ENCODE measurements at regions not wholly inside any gene's neighbourhood (a gene's known extent, or its start where the extent isn't known, plus 50 kb on each side); places are given as distances from the start of the nearest gene placed in this dataset.

DNA sequence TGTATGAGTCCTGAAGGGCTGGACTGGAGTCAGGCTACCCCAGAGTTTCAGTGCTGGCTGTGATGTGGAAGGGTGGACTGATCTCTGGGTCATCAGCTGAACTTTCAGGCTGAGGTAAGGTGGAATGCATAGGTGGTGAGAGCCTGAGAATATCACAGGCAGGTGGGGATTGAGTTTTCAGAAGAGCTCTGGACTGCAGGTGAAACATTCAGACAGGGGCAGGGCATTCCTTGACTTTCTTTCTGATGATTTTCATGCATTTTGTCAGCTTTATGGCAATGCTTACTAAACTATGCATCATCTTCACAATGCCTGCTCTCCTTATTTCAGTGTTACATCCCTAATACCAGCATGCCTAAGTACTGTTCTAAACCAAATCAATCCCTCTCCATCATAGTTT is 755.0 kb downstream of the KCNA4 start:
- no peak overlapping the region for H3K4me2 ChIP-seq (ENCODE audit: insufficient read depth, low read length)
- no peaks in the 10 kb centered on the region for H3K79me2 ChIP-seq (ENCODE audit: insufficient read depth, low read length)
- no peak overlapping the region for H2AFZ ChIP-seq (ENCODE audit: low read depth, low read length)
- no peaks in the 10 kb centered on the region for H3K9me3 ChIP-seq (ENCODE audit: insufficient read depth, low read length, severe bottlenecking)
- no peaks in the 10 kb centered on the region for H3K27me3 ChIP-seq (ENCODE audit: insufficient read depth, low read length, poor library complexity)
- no peaks in the 10 kb centered on the region for H3K4me1 ChIP-seq (ENCODE audit: insufficient read depth, low read length)
- no peaks in the 10 kb centered on the region for H3K36me3 ChIP-seq (ENCODE audit: insufficient read depth, low read length)
- no peak for DNase-seq
- no peaks in the 10 kb centered on the region for H4K20me1 ChIP-seq (ENCODE audit: insufficient read depth, low read length)
- H3K9ac ChIP-seq (ENCODE audit: low read depth, low read length) = no peak overlapping the region
- no peak overlapping the region for H3K4me3 ChIP-seq (ENCODE audit: low read depth in 1 of 2, low read length in 2 of 2)
- TF ChIP-seq, protein P1, sequence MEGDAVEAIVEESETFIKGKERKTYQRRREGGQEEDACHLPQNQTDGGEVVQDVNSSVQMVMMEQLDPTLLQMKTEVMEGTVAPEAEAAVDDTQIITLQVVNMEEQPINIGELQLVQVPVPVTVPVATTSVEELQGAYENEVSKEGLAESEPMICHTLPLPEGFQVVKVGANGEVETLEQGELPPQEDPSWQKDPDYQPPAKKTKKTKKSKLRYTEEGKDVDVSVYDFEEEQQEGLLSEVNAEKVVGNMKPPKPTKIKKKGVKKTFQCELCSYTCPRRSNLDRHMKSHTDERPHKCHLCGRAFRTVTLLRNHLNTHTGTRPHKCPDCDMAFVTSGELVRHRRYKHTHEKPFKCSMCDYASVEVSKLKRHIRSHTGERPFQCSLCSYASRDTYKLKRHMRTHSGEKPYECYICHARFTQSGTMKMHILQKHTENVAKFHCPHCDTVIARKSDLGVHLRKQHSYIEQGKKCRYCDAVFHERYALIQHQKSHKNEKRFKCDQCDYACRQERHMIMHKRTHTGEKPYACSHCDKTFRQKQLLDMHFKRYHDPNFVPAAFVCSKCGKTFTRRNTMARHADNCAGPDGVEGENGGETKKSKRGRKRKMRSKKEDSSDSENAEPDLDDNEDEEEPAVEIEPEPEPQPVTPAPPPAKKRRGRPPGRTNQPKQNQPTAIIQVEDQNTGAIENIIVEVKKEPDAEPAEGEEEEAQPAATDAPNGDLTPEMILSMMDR (IDR thresholded peaks at IDR 0.05; ENCODE audit: borderline replicate concordance, extremely low read depth, low read length, poor library complexity, severe bottlenecking) = no peak
- TF ChIP-seq EZH2 (IDR thresholded peaks at IDR 0.05; ENCODE audit: borderline replicate concordance, low read depth, low read length, severe bottlenecking) = no peak
- ATAC-seq (ENCODE audit: insufficient read depth, low read depth) = no peak
- no peak overlapping the region for H3K27ac ChIP-seq (ENCODE audit: low read length)

DNA sequence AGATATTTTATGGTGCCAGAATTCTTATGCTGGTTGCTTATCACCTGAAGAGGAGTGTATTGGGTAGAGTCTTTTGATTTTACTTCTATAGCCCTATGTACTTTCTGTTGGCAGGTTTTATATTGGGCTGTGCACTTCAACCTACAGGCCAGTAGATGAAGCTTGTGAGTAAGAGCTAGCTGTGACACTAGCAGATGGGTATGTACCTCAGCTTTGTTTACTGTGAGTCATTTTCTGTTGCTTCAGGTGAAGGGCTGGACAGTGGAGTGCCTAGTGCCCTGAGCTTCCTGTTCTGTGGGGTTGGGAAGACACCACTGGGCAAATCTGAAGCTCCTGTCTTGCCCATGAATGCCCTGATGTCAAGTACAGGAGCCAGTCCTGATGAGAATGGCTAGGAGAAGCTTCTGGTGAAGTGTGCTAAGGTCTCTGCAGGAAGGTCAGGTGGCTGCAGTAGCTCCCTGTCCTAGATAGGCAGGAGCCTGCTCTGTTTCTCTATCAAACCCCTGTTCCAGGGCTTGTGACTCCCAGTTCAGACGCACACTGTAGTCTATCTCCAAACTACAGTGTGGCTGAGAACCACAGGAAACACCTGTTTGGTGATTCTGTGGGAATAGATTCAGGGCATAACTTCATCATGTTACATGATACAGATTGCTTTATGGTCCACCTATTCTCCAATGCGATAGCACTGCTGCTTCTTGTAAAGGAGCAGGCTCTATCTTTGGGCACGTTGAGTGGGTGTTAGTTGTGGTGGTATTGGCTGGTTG is 755.7 kb downstream of the KCNA4 start:
- DNase-seq = no peak
- Histone ChIP-seq H2AFZ (ENCODE audit: low read depth, low read length) (no peak overlapping the region), H4K20me1 (ENCODE audit: insufficient read depth, low read length) (no peaks in the 10 kb centered on the region), H3K4me2 (ENCODE audit: insufficient read depth, low read length) (no peak overlapping the region), H3K4me1 (ENCODE audit: insufficient read depth, low read length) (no peaks in the 10 kb centered on the region), H3K36me3 (ENCODE audit: insufficient read depth, low read length) (no peaks in the 10 kb centered on the region), H3K27ac (ENCODE audit: low read length) (no peak overlapping the region), H3K27me3 (ENCODE audit: insufficient read depth, low read length, poor library complexity) (no peaks in the 10 kb centered on the region), H3K4me3 (ENCODE audit: low read depth in 1 of 2, low read length in 2 of 2) (no peak overlapping the region), H3K79me2 (ENCODE audit: insufficient read depth, low read length) (no peaks in the 10 kb centered on the region), H3K9ac (ENCODE audit: low read depth, low read length) (no peak overlapping the region), H3K9me3 (ENCODE audit: insufficient read depth, low read length, severe bottlenecking) (no peaks in the 10 kb centered on the region)
- ATAC-seq (ENCODE audit: insufficient read depth, low read depth) = no peak
- TF ChIP-seq, protein P1 (IDR thresholded peaks at IDR 0.05; ENCODE audit: borderline replicate concordance, extremely low read depth, low read length, poor library complexity, severe bottlenecking) = no peak
- TF ChIP-seq EZH2 (IDR thresholded peaks at IDR 0.05; ENCODE audit: borderline replicate concordance, low read depth, low read length, severe bottlenecking) = no peak

DNA sequence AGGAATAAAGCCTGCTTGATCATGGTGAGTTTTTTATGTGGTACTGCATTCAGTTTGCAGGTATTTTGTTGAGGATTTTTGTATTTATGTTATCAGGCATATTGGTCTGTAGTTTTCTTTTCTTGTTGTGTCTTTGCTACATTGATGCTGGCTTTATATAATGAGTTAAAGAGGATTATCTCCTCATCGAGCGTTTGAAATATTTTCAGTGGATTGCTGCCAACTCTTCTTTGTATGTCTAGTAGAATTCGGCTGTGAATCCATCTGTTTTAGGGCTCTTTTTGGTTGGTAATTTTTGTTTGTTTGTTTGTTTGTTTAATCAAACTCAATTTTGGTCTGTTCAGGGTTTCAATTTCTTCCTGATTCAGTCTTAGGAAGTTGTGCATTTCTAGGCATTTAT is 758.4 kb downstream of the KCNA4 start:
- H4K20me1 ChIP-seq (ENCODE audit: insufficient read depth, low read length) = no peaks in the 10 kb centered on the region
- no peak overlapping the region for H3K4me3 ChIP-seq (ENCODE audit: low read depth in 1 of 2, low read length in 2 of 2)
- no peaks in the 10 kb centered on the region for H3K9me3 ChIP-seq (ENCODE audit: insufficient read depth, low read length, severe bottlenecking)
- TF ChIP-seq, protein P1 (IDR thresholded peaks at IDR 0.05; ENCODE audit: borderline replicate concordance, extremely low read depth, low read length, poor library complexity, severe bottlenecking) = no peak
- no peaks in the 10 kb centered on the region for H3K27me3 ChIP-seq (ENCODE audit: insufficient read depth, low read length, poor library complexity)
- H3K4me1 ChIP-seq (ENCODE audit: insufficient read depth, low read length) = no peaks in the 10 kb centered on the region
- H3K9ac ChIP-seq (ENCODE audit: low read depth, low read length) = no peak overlapping the region
- H2AFZ ChIP-seq (ENCODE audit: low read depth, low read length) = no peak overlapping the region
- H3K27ac ChIP-seq (ENCODE audit: low read length) = no peak overlapping the region
- ATAC-seq (ENCODE audit: insufficient read depth, low read depth) = no peak
- H3K36me3 ChIP-seq (ENCODE audit: insufficient read depth, low read length) = no peaks in the 10 kb centered on the region
- no peak overlapping the region for H3K4me2 ChIP-seq (ENCODE audit: insufficient read depth, low read length)
- no peak for DNase-seq
- no peaks in the 10 kb centered on the region for H3K79me2 ChIP-seq (ENCODE audit: insufficient read depth, low read length)

All from DND-41 (cell line).